ENCODE measurements at regions not wholly inside any gene's neighbourhood (a gene's known extent, or its start where the extent isn't known, plus 50 kb on each side); places are given as distances from the start of the nearest gene placed in this dataset.
"Not testable (repeated sequence)": the region's sequence is repeated elsewhere in the genome, so short reads cannot be mapped to it uniquely, and the experiment has no call there.

- DNase-seq (ENCODE audit: low read depth, low spot score): no peak
These were observed 188.8 kb downstream of the EDN1 start for GRCh38 chr6:12478921-12479320.

- no peak for DNase-seq (ENCODE audit: low read depth, low spot score)
These were observed 189.3 kb downstream of the EDN1 start for GRCh38 chr6:12479451-12479850.

GRCh38 chr6:12479881-12480280, 189.7 kb downstream of the EDN1 start:
- no peak for DNase-seq (ENCODE audit: low read depth, low spot score)

GRCh38 chr6:12480379-12480778, 190.2 kb downstream of the EDN1 start:
- no peak for DNase-seq (ENCODE audit: low read depth, low spot score)

- no peak for DNase-seq (ENCODE audit: low read depth, low spot score)
These were observed 191.1 kb downstream of the EDN1 start for GRCh38 chr6:12481292-12481691.

- no peak for DNase-seq (ENCODE audit: low read depth, low spot score)
These were observed 191.7 kb downstream of the EDN1 start for GRCh38 chr6:12481850-12482249.

GRCh38 chr6:12482386-12483375, 192.5 kb downstream of the EDN1 start:
- DNase-seq (ENCODE audit: low read depth, low spot score): no peak

- DNase-seq (ENCODE audit: low read depth, low spot score): no peak
These were observed 193.6 kb downstream of the EDN1 start for GRCh38 chr6:12483712-12484111.

- DNase-seq (ENCODE audit: low read depth, low spot score): no peak
These were observed 194.4 kb downstream of the EDN1 start for GRCh38 chr6:12484519-12484918.

- no peak for DNase-seq (ENCODE audit: low read depth, low spot score)
These were observed 195.1 kb downstream of the EDN1 start for GRCh38 chr6:12485226-12485764.

- no peak for DNase-seq (ENCODE audit: low read depth, low spot score)
These were observed 195.7 kb downstream of the EDN1 start for GRCh38 chr6:12485837-12486236.

GRCh38 chr6:12490351-12490903, 200.3 kb downstream of the EDN1 start:
- DNase-seq (ENCODE audit: low read depth, low spot score): no peak

GRCh38 chr6:12490904-12491571, 200.9 kb downstream of the EDN1 start:
- DNase-seq (ENCODE audit: low read depth, low spot score): no peak

- not testable (repeated sequence) for DNase-seq (ENCODE audit: low read depth, low spot score)
These were observed 202.8 kb downstream of the EDN1 start for GRCh38 chr6:12492929-12493328.

GRCh38 chr6:12493446-12493845, 203.3 kb downstream of the EDN1 start:
- no peak for DNase-seq (ENCODE audit: low read depth, low spot score)

- DNase-seq (ENCODE audit: low read depth, low spot score): no peak
These were observed 204.0 kb downstream of the EDN1 start for GRCh38 chr6:12494161-12494560.

- DNase-seq (ENCODE audit: low read depth, low spot score): no peak
These were observed 211.8 kb downstream of the EDN1 start for GRCh38 chr6:12501990-12502389.

- no peak for DNase-seq (ENCODE audit: low read depth, low spot score)
These were observed 212.1 kb upstream of the PHACTR1 start for GRCh38 chr6:12504325-12504966.

- no peak for DNase-seq (ENCODE audit: low read depth, low spot score)
These were observed 211.1 kb upstream of the PHACTR1 start for GRCh38 chr6:12505486-12505885.

GRCh38 chr6:12506159-12506558, 210.4 kb upstream of the PHACTR1 start:
- no peak for DNase-seq (ENCODE audit: low read depth, low spot score)

- no peak for DNase-seq (ENCODE audit: low read depth, low spot score)
These were observed 208.9 kb upstream of the PHACTR1 start for GRCh38 chr6:12507636-12508035.

GRCh38 chr6:12508553-12508952, 208.0 kb upstream of the PHACTR1 start:
- DNase-seq (ENCODE audit: low read depth, low spot score): no peak
